Kidney capillary endothelial cell (primary cell): ENCODE measurements at regions not wholly inside any gene's neighbourhood (a gene's known extent, or its start where the extent isn't known, plus 50 kb on each side); places are given as distances from the start of the nearest gene placed in this dataset.
"Not testable (repeated sequence)": the region's sequence is repeated elsewhere in the genome, so short reads cannot be mapped to it uniquely, and the experiment has no call there.

Experiments
- DNase-seq: peaks from one replicate; pipeline ENCODE4 v3.0.0-alpha.2; 2018; ENCODE audit warnings: low spot score

DNA sequence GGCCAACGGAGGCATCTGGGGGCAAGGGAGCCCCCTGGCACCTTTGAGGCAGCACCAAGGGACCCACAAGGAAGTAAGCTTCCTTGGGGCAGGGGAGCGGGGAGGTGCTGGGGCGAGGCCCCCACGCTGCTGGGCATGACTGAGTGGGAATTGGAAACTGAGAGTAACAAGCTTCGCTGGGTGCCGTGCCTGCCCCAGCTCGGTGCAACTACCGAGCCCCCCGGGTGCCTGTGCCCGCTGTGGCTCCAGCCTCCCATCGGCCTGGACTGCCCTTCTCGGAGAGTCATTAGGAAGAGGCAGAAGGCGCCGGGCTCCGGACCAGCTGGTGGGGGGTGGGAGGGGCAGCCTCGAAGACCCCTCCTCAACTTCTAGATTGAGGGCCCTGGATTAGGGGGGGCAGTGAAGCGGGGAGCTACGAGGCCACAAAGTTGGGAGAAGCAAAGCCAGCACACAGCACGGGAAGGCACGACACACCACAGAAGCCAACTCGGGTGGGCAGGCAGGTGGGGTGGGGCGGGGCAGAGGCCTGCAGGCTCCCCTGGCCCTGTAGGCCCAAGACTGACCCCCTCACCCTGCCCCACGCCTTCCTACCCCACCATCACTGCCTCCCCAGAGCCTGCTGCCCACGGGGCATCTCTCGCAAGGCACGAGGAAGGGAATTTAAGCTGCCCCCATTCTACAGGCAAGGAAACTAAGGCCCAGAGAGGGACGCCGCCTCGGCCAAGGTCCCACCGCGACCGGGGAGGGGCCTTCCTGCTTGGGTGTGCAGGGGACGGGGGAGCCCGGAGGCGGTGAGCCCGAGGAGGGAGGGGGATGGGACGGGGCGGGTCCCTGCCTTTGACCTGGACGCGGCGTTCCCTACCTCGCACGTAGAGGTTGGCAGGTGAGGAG, 83.2 kb downstream of the PTPRS start:
- DNase-seq = no peak

GRCh38 chr19:5255602-5256231, 84.9 kb downstream of the PTPRS start:
- no peak for DNase-seq

- no peak for DNase-seq
Observed at GRCh38 chr19:5254944-5255343, 85.7 kb downstream of the PTPRS start.

GRCh38 chr19:5254543-5254942, 86.1 kb downstream of the PTPRS start:
- no peak for DNase-seq

DNA sequence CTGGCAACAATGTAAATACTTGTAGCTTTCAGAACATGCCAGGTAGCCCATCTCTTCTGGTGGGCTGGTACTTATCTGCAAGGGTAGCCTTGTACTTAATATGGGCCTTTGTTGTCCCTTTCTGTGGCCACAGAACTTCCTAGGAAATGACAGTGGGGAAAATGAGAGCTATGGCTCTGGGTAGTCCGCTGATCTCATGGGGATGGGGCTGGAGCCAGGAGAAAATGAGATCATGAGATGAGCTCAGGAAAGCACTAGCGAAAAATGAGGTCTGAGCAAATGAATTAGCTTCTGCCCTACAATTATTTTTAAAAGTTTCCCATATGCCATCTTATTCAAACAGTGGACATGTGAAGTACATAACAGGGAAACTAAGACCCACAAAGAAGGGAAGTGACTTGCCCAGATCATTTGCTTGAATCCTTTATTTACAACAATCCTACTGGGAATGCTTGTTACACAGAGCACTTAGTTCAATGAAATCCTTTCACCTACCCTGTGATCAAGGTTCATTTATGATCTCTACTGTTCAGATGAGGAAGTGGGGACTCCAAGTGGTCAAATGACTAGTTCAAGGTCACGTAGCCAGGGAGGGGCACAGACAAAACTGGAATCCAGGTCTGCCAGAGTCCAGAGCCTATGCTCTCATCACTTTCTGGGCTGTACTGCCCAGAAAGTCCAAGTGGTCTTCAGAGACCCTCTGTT, 87.1 kb downstream of the PTPRS start:
- no peak for DNase-seq

DNA sequence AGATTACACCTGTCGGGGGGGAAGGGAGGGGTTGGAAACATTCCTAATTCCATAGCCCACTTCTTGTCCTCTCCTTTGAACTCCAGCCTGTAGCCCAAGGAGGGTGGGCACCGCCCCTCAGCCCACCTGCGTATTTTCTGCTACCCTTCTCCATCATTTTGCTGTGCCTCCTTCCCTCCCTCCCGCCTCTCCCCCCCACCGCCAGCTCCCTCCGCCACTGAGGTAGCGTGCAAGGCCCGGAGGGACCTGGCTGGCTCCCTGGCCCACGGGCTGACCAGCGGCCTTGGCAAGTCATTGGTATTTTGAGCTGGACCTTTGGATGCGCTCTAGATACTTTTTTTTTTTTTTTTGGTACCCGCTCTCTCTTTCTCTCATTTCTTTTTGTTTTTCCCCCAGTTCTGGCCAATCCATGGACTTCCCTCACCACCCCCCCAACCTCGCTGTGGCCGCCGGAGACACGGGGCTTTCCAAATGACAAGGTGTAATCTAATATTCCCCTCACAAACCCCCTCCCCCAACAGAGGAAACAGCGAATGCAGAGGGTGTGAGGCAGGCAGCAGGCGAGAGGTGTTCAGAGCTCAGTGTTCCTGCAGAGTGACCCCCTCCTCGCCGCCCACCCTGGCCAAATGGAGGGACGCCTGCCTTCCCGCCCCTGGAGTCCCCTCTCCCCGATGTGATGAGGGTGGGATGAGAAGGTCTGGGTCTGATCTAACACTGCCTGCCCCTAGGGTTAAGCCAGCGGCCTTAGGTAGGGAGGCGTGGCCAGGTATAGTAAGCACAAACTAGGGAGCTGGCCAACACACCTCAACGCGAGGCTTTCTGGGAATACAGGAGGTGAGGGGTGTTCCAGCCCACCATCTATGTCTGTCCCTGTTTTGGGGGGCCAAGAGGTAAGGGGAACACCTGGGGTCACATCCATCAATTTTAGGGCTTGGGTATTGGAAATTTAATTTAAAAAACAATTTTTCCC, 89.2 kb downstream of the PTPRS start:
- DNase-seq = no peak

DNA sequence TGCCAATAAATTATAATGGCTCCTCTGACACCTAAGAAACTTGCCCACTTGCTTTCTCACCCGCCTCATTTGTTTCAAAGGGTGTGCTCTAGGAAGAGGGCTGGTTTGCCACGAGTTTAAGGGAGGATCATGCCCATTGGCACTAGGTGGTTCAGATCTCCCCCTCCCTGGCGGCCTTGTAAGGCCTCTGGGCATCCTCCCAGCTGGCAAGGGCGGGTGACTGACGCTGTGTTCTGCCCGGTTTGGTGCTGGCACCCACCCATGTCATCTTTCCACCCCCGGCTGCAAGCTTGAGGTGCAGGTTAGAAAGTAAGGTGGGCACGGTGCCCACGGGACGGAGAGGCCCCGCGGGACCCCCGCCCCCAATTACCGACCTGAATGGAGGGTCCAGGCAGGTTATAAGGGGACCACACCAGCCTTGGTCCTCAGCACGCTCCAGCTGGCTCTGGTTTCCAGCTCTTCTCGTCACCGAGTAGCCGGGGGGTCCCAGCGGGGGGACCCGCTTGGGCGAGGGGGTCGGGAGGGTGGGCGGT, 90.4 kb downstream of the PTPRS start:
- DNase-seq = no peak

- no peak for DNase-seq
Observed at GRCh38 chr19:5249526-5249925, 91.1 kb downstream of the PTPRS start.

DNA sequence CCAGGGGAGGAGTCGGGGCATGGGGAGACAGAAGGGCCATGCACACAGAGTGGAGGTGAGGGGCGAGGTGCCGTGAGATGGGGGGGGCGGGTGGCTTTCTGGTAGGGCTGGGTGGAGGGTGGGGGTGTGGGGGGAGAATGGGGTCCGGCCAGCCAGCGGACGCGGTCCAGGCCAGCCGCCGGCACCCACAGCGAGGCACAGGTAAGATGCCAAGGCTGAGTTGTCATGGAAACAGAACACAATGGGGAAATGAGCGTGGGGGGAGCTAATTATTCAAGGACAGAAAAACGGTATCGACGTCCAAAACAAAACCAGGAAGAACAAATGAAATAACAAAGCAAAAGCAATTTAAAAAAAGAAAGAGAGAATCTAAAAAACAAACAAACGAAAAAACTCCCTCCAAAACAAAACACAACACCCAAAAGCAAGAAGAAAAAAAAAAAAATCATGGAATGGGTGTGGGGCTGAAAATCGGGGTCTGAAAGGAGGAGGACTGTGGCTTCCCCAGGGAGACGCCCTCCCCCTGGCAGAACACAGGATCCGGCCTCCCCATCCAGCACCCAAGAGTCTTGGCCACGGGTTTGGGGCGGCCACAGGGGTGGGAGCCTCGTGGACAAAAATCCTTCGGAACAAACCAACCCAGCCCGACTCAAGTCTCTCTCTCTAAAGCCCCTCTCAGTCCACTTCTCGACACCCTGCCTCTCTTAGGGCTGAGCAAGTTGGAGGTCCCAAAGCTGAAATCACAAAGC, 92.5 kb downstream of the PTPRS start:
- no peak for DNase-seq

- no peak for DNase-seq
Observed at GRCh38 chr19:5246554-5247155, 94.0 kb downstream of the PTPRS start.

DNA sequence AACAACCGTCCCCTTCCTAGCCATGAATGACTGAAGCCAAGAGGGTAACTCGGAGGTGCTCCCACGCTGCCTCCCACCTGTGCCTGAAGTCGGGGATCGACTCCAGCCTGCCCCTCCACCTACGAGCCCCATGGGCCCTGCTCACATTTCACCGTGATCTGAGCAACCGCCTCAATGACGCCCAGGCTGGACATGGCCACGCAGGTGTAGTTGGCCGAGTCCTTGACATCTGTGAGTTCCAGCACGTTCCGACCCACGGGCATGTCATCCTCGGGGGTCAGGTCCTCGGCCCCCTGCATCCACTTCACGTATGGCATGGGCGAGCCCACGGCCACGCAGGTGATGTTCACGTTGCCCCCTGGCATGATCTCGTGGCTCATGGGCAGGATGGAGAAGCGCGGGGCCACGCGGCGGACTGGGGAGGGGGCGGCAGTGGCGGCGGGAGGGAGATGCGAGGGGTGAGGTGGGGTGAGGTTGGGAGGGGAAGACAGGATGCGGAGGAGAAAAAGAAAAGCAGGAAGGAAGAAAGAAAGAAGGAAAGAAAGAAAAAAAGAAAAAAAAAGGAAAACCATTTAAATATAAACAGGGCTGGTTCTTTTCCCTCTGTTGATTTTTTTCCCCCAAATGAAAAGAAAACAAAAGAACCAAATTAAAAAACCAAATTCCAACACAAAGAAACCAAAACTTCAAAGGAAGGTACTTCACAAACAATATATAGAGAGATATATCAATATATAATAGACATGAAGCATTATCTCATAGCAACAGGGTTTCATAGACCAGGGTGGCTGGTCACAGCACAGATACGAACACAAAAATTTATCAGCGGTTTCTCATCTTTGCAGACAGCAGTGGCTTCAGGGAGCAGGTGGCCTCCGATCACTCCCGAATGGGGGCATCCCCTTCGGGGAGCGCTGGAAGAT, 94.7 kb downstream of the PTPRS start:
- DNase-seq = no peak

DNA sequence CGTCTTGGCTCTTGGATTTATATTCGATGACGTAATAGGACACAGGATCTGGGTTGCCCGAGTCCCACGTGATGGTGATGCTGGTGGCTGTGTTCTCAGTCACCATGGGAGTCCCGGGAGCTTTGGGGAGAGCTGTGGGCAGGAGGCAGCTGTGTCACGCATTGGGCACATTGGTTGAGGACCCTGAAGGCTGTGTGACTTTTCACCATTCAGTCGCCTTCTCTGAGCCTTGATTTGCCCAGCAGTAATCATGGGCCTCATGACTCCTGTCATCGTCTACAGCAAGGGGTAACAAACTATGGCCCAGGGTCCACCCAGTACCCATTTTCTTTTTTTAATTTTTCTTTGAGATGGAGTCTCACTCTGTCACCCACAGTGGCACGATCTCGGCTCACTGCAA, 96.3 kb downstream of the PTPRS start:
- no peak for DNase-seq

DNA sequence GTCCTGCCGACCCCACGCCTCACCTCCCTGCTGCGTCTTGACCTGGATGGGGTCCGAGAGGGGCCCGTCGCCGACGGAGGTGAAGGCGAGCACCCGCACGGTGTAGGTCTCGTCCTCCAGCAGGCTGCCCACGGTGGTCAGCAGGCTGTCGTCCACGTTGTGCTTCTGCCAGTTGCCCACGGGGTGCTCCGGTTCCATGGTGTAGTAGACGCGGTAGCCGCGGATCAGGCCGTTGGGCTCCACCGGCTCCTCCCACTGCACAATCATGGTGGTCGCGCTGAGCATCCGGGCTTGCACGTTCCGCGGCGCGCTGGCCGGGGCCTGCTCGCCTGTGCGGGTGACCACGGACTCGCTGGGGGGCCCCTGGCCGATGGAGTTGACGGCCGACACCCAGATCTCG, 96.7 kb downstream of the PTPRS start:
- DNase-seq = no peak

- not testable (repeated sequence) for DNase-seq
Observed at GRCh38 chr19:5241896-5242295, 98.7 kb downstream of the PTPRS start.

DNA sequence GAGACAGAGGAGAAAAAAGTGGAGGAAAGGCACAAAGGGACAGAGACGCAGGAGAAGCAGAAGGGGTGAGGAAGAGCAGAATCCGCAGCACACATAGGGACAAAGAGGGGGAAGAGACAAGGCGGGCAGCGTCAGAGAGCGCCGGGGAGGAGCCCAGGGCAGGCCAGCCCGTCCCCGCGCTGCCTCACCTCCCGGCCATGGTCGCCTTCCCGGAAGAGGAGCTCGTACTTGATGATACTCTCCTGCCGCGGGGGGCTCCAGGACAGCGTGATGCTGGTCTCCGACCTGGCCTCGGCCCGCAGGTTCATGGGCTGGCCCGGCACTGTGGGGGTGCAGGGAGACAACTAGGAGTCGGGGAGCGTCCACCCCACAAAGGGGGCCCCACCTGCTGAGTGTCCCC, 100.6 kb downstream of the PTPRS start:
- DNase-seq = no peak

DNA sequence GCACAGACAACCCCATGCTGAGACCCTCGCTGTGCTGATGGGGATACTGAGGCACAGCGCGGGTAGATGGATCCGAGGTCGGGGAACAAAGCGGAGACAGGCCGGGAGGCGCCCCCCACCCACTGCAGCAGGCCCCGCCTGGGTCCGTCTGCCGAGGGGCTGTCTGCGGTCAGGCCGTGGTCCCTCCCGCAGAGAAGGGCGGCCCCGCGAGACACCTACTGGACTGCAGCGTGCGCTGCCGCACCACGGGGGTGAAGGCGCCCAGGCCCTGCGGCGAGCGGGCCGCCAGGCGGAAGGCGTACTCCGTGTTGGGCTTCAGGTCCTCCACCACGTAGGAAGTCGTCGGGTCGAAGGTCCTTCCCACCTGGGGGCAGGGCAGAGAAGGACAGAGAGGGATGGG, 101.9 kb downstream of the PTPRS start:
- DNase-seq = no peak

DNA sequence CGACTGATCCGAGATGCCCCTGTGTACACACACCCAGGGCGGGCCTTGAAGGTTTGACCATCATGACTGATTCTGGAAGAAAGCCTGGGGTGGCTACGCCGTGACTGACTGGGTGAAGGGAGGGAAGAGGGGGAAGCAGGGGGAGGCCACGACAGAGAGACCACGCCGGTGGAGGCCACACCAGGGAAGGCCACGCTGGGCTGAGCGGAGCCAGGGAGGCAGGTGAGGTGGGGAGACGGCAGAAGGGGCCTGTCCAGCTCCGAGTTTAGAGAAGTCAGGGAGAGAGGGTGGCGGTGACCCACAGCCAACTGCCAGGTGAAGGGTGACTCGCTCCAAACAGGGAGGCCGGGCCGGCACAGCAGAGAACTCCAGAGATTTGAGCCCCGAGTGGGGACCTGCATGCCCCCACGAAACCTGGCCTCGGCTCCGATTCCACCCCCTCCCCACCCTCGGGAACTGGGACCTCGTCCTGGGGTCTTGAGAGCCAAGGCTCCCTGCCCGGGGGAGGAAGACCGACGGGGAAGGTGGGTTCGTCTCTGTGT, 102.6 kb downstream of the PTPRS start:
- no peak for DNase-seq

DNA sequence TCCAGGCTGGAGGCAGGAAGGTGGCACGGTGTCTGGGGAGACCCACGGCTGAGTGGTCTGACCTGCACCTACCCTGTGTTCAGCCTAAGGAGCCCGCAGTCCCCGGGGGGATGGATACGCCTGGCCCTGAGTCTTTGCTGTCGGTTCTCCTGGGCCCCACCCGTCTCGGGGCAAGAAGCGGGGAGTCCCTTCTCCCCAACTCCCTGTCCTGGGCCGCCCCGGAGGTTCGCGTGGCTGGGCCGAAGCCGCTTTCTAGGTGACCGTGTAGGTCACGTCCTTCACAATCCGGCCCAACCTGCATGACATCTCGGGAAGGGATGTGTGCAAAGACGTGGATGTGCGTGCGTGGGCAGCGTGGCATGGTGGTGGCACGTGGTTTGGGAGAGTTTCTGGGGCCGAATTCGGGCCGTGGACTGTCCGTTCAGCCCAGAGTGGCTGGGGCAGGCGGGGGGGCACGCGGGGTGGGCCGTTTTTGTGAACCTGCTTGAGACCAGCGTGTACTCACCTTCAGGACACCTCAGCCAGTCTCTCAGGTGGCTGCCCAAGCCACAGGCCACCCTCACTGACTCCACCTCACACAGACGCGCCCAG, 103.3 kb downstream of the PTPRS start:
- DNase-seq = no peak
